HUES48 (cell line): ENCODE measurements at regions not wholly inside any gene's neighbourhood (a gene's known extent, or its start where the extent isn't known, plus 50 kb on each side); places are given as distances from the start of the nearest gene placed in this dataset.

Source experiments
- H3K27ac ChIP-seq: one replicate; pipeline ENCODE4 v1.7.0; 2013; ENCODE audit warnings: low read depth, low read length, inconsistent platforms
- H3K27me3 ChIP-seq: 2 replicates; pipeline ENCODE4 v1.6.1; 2013; ENCODE audit warnings: mild to moderate bottlenecking, low read length; ENCODE audit not compliant: control insufficient read depth, insufficient read depth
- H3K36me3 ChIP-seq: 2 replicates; pipeline ENCODE4 v1.6.1; 2013; ENCODE audit warnings: low read length; ENCODE audit not compliant: control insufficient read depth, insufficient read depth
- H3K4me1 ChIP-seq: 2 replicates; pipeline ENCODE4 v1.6.1; 2013; ENCODE audit warnings: mild to moderate bottlenecking, low read length; ENCODE audit not compliant: control insufficient read depth, insufficient read depth
- H3K4me3 ChIP-seq: 2 replicates; pipeline ENCODE4 v1.5.1; 2013; ENCODE audit warnings: mild to moderate bottlenecking, low read depth, low read length
- H3K9ac ChIP-seq: 2 replicates; pipeline ENCODE4 v1.6.1; 2013; ENCODE audit warnings: mild to moderate bottlenecking, low read depth, low read length, moderate library complexity
- H3K9me3 ChIP-seq: 2 replicates; pipeline ENCODE4 v1.6.1; 2013; ENCODE audit warnings: low read length; ENCODE audit not compliant: control insufficient read depth, insufficient read depth

- Histone ChIP-seq H3K4me1 (peaks cover 6% of the 10 kb centered on the region; the same call in 1 of the 2 replicates), H3K4me3 (no peak overlapping the region), H3K9ac (no peak overlapping the region), H3K27me3 (no peaks in the 10 kb centered on the region), H3K9me3 (no peaks in the 10 kb centered on the region), H3K36me3 (no peaks in the 10 kb centered on the region), H3K27ac (no peak overlapping the region)
Measured at GRCh38 chr20:60142587-60142986, 184.4 kb downstream of the CDH26 start.

GRCh38 chr20:60143261-60143842, 185.1 kb downstream of the CDH26 start:
- H3K9me3 ChIP-seq: no peaks in the 10 kb centered on the region
- H3K27ac ChIP-seq: no peak overlapping the region
- no peak overlapping the region for H3K4me3 ChIP-seq

GRCh38 chr20:60144404-60144803, 186.2 kb downstream of the CDH26 start:
- H3K4me3 ChIP-seq: no peak overlapping the region
- no peaks in the 10 kb centered on the region for H3K9me3 ChIP-seq
- no peak overlapping the region for H3K9ac ChIP-seq
- no peaks in the 10 kb centered on the region for H3K27me3 ChIP-seq
- H3K27ac ChIP-seq: no peak overlapping the region
- peaks cover 6% of the 10 kb centered on the region; the same call in 1 of the 2 replicates for H3K4me1 ChIP-seq
- H3K36me3 ChIP-seq: no peaks in the 10 kb centered on the region

More at GRCh38 chr20:60143261-60143842, 185.1 kb downstream of the CDH26 start:
- no peaks in the 10 kb centered on the region for H3K36me3 ChIP-seq
- peaks cover 6% of the 10 kb centered on the region; the same call in 1 of the 2 replicates for H3K4me1 ChIP-seq
- H3K9ac ChIP-seq: no peak overlapping the region
- no peaks in the 10 kb centered on the region for H3K27me3 ChIP-seq

- H3K9me3 ChIP-seq: no peaks in the 10 kb centered on the region
- H3K4me1 ChIP-seq: peaks cover 6% of the 10 kb centered on the region; the same call in 1 of the 2 replicates
- H3K4me3 ChIP-seq: no peak overlapping the region
- no peaks in the 10 kb centered on the region for H3K36me3 ChIP-seq
- no peaks in the 10 kb centered on the region for H3K27me3 ChIP-seq
- no peak overlapping the region for H3K9ac ChIP-seq
- no peak overlapping the region for H3K27ac ChIP-seq
Measured at GRCh38 chr20:60144974-60145527, 186.8 kb downstream of the CDH26 start.

GRCh38 chr20:60147004-60147403, 188.8 kb downstream of the CDH26 start:
- H3K27me3 ChIP-seq: no peaks in the 10 kb centered on the region
- peaks cover 6% of the 10 kb centered on the region; the same call in 1 of the 2 replicates for H3K4me1 ChIP-seq
- no peak overlapping the region for H3K9ac ChIP-seq
- no peaks in the 10 kb centered on the region for H3K9me3 ChIP-seq
- no peaks in the 10 kb centered on the region for H3K36me3 ChIP-seq
- no peak overlapping the region for H3K27ac ChIP-seq
- no peak overlapping the region for H3K4me3 ChIP-seq

DNA sequence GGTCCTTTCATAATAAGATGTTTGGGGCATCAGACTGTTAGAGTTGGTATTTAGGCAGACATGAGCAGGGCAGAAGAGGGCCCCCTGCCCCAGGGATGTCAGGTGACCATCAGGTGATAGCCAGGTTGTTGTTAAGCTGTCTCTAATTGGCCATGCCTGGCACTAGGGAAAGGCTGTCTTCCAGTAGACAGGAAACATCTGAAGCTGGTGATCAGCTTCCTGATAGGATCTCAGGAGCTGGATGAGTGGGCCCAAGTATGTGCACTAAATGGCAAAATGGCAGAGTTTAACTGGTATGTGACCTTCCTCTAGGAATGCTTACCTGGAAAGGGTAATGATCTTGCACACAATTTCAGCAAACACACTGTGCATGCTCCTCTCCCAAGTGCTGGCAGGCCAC, 190.7 kb downstream of the CDH26 start:
- Histone ChIP-seq H3K9me3 (no peaks in the 10 kb centered on the region), H3K9ac (no peak overlapping the region), H3K27me3 (no peaks in the 10 kb centered on the region), H3K27ac (no peak overlapping the region), H3K36me3 (no peaks in the 10 kb centered on the region), H3K4me1 (peaks cover 6% of the 10 kb centered on the region; the same call in 1 of the 2 replicates), H3K4me3 (no peak overlapping the region)

DNA sequence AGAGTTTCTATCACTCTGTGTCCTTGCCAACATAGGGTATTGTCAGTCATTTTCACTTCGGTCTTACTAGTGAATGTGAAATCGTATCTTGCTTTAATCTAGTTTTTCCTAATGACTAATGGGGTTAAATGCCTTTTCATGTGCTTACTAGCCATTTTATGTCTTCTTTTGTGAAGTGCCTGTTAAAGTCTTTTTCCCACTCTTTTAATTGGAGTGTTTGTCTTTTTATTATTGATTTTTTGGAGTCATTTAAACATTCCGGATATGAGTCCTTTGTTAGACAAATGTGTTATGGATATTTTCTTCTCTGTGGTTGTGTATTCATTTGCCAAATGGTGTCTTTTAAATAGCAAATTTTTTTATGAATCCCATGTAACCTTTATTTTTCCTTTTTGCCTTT, 194.6 kb downstream of the CDH26 start:
- Histone ChIP-seq H3K9me3 (peaks cover 5% of the 10 kb centered on the region), H3K36me3 (no peaks in the 10 kb centered on the region), H3K4me1 (no peaks in the 10 kb centered on the region), H3K9ac (no peak overlapping the region), H3K27ac (no peak overlapping the region), H3K27me3 (no peaks in the 10 kb centered on the region), H3K4me3 (no peak overlapping the region)

- Histone ChIP-seq H3K27me3 (no peaks in the 10 kb centered on the region), H3K27ac (no peak overlapping the region), H3K4me3 (no peak overlapping the region), H3K4me1 (no peaks in the 10 kb centered on the region), H3K9ac (no peak overlapping the region), H3K9me3 (peaks cover 9% of the 10 kb centered on the region), H3K36me3 (no peaks in the 10 kb centered on the region)
Measured at GRCh38 chr20:60160451-60161145, 202.4 kb downstream of the CDH26 start.

- Histone ChIP-seq H3K4me3 (no peak overlapping the region), H3K27me3 (no peaks in the 10 kb centered on the region), H3K27ac (no peak overlapping the region), H3K4me1 (no peaks in the 10 kb centered on the region), H3K9me3 (no peaks in the 10 kb centered on the region; the same call in 1 of the 2 replicates), H3K9ac (no peak overlapping the region), H3K36me3 (no peaks in the 10 kb centered on the region)
Measured at GRCh38 chr20:60167812-60168211, 209.6 kb downstream of the CDH26 start.

DNA sequence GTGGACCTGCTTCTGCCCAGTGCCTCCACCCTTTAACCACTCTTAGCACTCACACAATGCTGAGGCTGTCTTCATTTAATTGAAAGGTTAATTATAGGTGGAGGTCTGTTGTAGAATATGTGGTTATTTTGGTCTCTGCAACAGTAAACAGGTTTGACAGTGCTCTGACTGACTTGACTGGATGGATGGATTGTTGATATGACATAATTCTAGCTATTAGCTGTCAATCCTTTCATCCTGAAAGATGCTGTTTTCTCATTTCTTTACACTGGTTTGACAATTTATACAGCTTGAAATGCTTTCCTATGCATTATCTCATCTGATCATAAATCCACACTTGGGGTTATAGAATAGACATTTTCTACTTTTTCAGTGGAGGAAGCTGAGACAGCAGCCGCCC, 210.7 kb downstream of the CDH26 start:
- Histone ChIP-seq H3K36me3 (no peaks in the 10 kb centered on the region), H3K9me3 (no peaks in the 10 kb centered on the region; the same call in 1 of the 2 replicates), H3K27ac (no peak overlapping the region), H3K27me3 (no peaks in the 10 kb centered on the region), H3K4me1 (no peaks in the 10 kb centered on the region), H3K4me3 (no peak overlapping the region), H3K9ac (no peak overlapping the region)

DNA sequence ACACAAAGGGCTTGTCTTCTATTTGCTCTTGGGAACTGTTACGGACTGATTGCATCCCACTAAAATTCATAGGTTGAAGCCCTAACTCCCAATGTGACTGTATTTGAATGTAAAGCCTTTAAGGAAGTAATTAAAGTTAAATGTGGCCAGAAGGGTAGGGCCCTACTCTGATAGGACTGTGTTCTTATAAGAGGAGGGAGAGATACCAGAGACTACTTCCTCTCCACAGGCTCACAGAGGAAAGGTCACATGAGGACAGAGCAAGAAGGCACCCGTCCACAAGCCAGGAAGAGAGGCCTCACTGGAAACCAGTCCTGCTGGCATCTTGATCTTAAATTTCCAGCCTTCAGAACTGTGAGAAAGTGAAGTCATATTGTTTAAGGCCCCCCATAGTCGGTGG, 211.9 kb downstream of the CDH26 start:
- Histone ChIP-seq H3K36me3 (no peaks in the 10 kb centered on the region), H3K4me1 (no peaks in the 10 kb centered on the region), H3K27me3 (no peaks in the 10 kb centered on the region), H3K27ac (no peak overlapping the region), H3K9ac (no peak overlapping the region), H3K9me3 (peaks cover 1% of the 10 kb centered on the region; the same call in 1 of the 2 replicates), H3K4me3 (no peak overlapping the region)
